IMR-90 (cell line): ENCODE measurements at regions not wholly inside any gene's neighbourhood (a gene's known extent, or its start where the extent isn't known, plus 50 kb on each side); places are given as distances from the start of the nearest gene placed in this dataset.

Experiments
- ATAC-seq: fragments of 200-7000 bp; cut with Tn5 transposase; 2 replicates; pipeline ENCODE4 v1.9.1; 2020; ENCODE audit warnings: low read depth, mild to moderate bottlenecking, moderate library complexity
- BruUV-seq: library from RNA; stranded (reverse); fragments of 400-500 nt; replicated peaks from 2 replicates; lab custom pipeline; 2021; lab: Mats Ljungman, UMichigan
- CTCF ChIA-PET: fragments of 300-600 bp; formaldehyde crosslinking; extraction: SDS; loops from one replicate; lab custom pipeline; 2021; ENCODE audit warnings: antibody characterized with exemption; lab: Yijun Ruan, JAX
- POLR2A ChIA-PET: fragments of 300-600 bp; sonication (Branson Sonifier 250); formaldehyde crosslinking; loops from one replicate; lab custom pipeline; 2022; ENCODE audit warnings: antibody characterized with exemption; ENCODE audit not compliant: unreplicated experiment; lab: Charles Lee
- DNase-seq: peaks from one replicate; pipeline ENCODE4 v3.0.0; 2013
- H2AFZ ChIP-seq: replicated peaks from 2 replicates; pipeline ENCODE3; 2013; ENCODE audit warnings: low read length, mild to moderate bottlenecking; ENCODE audit not compliant: poor library complexity
- H2AK5ac ChIP-seq: 2 replicates; pipeline ENCODE4 v1.6.1; 2013; ENCODE audit warnings: low read depth, low read length, inconsistent platforms
- H2AK9ac ChIP-seq: replicated peaks from 2 replicates; pipeline ENCODE3; 2013; ENCODE audit warnings: mild to moderate bottlenecking, low read depth, low read length, moderate library complexity; ENCODE audit not compliant: poor library complexity
- H2BK120ac ChIP-seq: 2 replicates; pipeline ENCODE4 v1.6.1; 2013; ENCODE audit warnings: low read depth, low read length, inconsistent platforms
- H2BK15ac ChIP-seq: 3 replicates; pipeline ENCODE4 v1.6.1; 2013; ENCODE audit warnings: low read depth, low read length, inconsistent platforms
- H2BK20ac ChIP-seq: 2 replicates; pipeline ENCODE4 v1.6.1; 2013; ENCODE audit warnings: low read depth, mild to moderate bottlenecking, inconsistent platforms, low read length, moderate library complexity
- H2BK5ac ChIP-seq: 2 replicates; pipeline ENCODE4 v1.6.1; 2013; ENCODE audit warnings: mild to moderate bottlenecking, low read depth, low read length, inconsistent platforms; ENCODE audit not compliant: poor library complexity, severe bottlenecking
- H3K14ac ChIP-seq: replicated peaks from 2 replicates; pipeline ENCODE4 v1.6.1; 2013; ENCODE audit warnings: low read depth, low read length, inconsistent platforms
- H3K18ac ChIP-seq: 2 replicates; pipeline ENCODE4 v1.6.1; 2013; ENCODE audit warnings: low read depth, low read length, control low read depth
- H3K23ac ChIP-seq: 2 replicates; pipeline ENCODE4 v1.6.1; 2013; ENCODE audit warnings: low read depth, low read length, inconsistent platforms
- H3K27ac ChIP-seq: 2 replicates; pipeline ENCODE4 v1.5.1; 2013; ENCODE audit warnings: mild to moderate bottlenecking, control low read depth, low read length; ENCODE audit not compliant: insufficient read depth
- H3K27me3 ChIP-seq: 2 replicates; pipeline ENCODE4 v1.6.1; 2013; ENCODE audit warnings: low read length; ENCODE audit not compliant: control insufficient read depth, insufficient read depth
- H3K36me3 ChIP-seq: 2 replicates; pipeline ENCODE4 v1.6.1; 2013; ENCODE audit warnings: low read length, mixed read lengths; ENCODE audit not compliant: control insufficient read depth, insufficient read depth
- H3K4ac ChIP-seq: 2 replicates; pipeline ENCODE4 v1.6.1; 2013; ENCODE audit warnings: low read depth, low read length, inconsistent platforms
- H3K4me1 ChIP-seq: 2 replicates; pipeline ENCODE4 v1.6.1; 2013; ENCODE audit warnings: low read length, mixed read lengths; ENCODE audit not compliant: control insufficient read depth, insufficient read depth
- H3K4me2 ChIP-seq: 2 replicates; pipeline ENCODE4 v1.6.1; 2013; ENCODE audit warnings: low read depth, mild to moderate bottlenecking, control low read depth, low read length, moderate library complexity
- H3K4me3 ChIP-seq: 2 replicates; pipeline ENCODE4 v1.5.1; 2013; ENCODE audit warnings: low read depth, mild to moderate bottlenecking, control low read depth, low read length, moderate library complexity; ENCODE audit not compliant: insufficient read depth
- H3K56ac ChIP-seq: 2 replicates; pipeline ENCODE4 v1.6.1; 2013; ENCODE audit warnings: low read length, inconsistent platforms; ENCODE audit not compliant: insufficient read depth; ENCODE audit errors: extremely low read depth
- H3K79me1 ChIP-seq, 2 experiments: 2 replicates each; pipeline ENCODE4 v1.6.1; 2013; ENCODE audit warnings: low read length in 2 of 2, inconsistent platforms in 1 of 2, low read depth in 1 of 2
- H3K9ac ChIP-seq: 2 replicates; pipeline ENCODE4 v1.6.1; 2013; ENCODE audit warnings: low read depth, low read length, control low read depth
- H3K9me1 ChIP-seq: 2 replicates; pipeline ENCODE4 v1.6.1; 2013; ENCODE audit warnings: low read length, inconsistent platforms; ENCODE audit not compliant: insufficient read depth
- H3K9me3 ChIP-seq: 2 replicates; pipeline ENCODE4 v1.6.1; 2013; ENCODE audit warnings: low read length; ENCODE audit not compliant: control insufficient read depth, insufficient read depth
- H4K20me1 ChIP-seq: 2 replicates; pipeline ENCODE4 v1.6.1; 2013; ENCODE audit warnings: low read length, inconsistent platforms; ENCODE audit not compliant: insufficient read depth
- H4K5ac ChIP-seq: 2 replicates; pipeline ENCODE4 v1.6.1; 2013; ENCODE audit warnings: mild to moderate bottlenecking, low read depth, low read length, control low read depth
- H4K8ac ChIP-seq, 2 experiments: 2 replicates each; pipeline ENCODE4 v1.6.1; 2013; ENCODE audit warnings: low read depth in 2 of 2, low read length in 2 of 2, control low read depth in 1 of 2, inconsistent platforms in 1 of 2
- H4K91ac ChIP-seq: 2 replicates; pipeline ENCODE4 v1.6.1; 2013; ENCODE audit warnings: low read depth, low read length, inconsistent platforms; ENCODE audit not compliant: insufficient read depth
- BHLHE40 ChIP-seq: fragments of 150-350 bp; IDR thresholded peaks from 2 replicates; pipeline ENCODE4 v1.6.1; 2016; ENCODE audit warnings: mild to moderate bottlenecking, low read depth, low read length
- CEBPB ChIP-seq: IDR thresholded peaks from 2 replicates; pipeline ENCODE4 v1.6.1; 2012; ENCODE audit warnings: low read depth, low read length, improper control_type of control experiment
- CHD1 ChIP-seq: IDR thresholded peaks from 2 replicates; pipeline ENCODE4 v1.6.1; 2012; ENCODE audit warnings: low read depth, low read length, improper control_type of control experiment
- CTCF ChIP-seq: conservative IDR thresholded peaks from 2 replicates; pipeline ENCODE4 v1.5.1; 2012; ENCODE audit warnings: mild to moderate bottlenecking, low read depth, low read length, improper control_type of control experiment
- ELK1 ChIP-seq: fragments of 150-350 bp; IDR thresholded peaks from 2 replicates; pipeline ENCODE4 v1.6.1; 2016; ENCODE audit warnings: low read depth, mild to moderate bottlenecking, low read length, moderate library complexity, borderline replicate concordance
- FOS ChIP-seq: fragments of 150-350 bp; IDR thresholded peaks from 2 replicates; pipeline ENCODE4 v1.6.1; 2016; ENCODE audit warnings: low read depth, low read length
- MAFK ChIP-seq: IDR thresholded peaks from 2 replicates; pipeline ENCODE4 v1.6.1; 2012; ENCODE audit warnings: low read depth, low read length, improper control_type of control experiment
- MAZ ChIP-seq: IDR thresholded peaks from 2 replicates; pipeline ENCODE4 v1.6.1; 2012; ENCODE audit warnings: low read depth, mild to moderate bottlenecking, low read length, improper control_type of control experiment, moderate library complexity, borderline replicate concordance
- NFE2L2 ChIP-seq: fragments of 150-350 bp; IDR thresholded peaks from 2 replicates; pipeline ENCODE4 v1.6.1; 2016; ENCODE audit warnings: low read depth, mild to moderate bottlenecking, low read length
- POLR2A ChIP-seq: IDR thresholded peaks from 2 replicates; pipeline ENCODE4 v1.6.1; 2012; ENCODE audit warnings: mild to moderate bottlenecking, low read depth, low read length
- RAD21 ChIP-seq: IDR thresholded peaks from 2 replicates; pipeline ENCODE4 v1.6.1; 2012; ENCODE audit warnings: low read length, improper control_type of control experiment
- RCOR1 ChIP-seq: IDR thresholded peaks from 2 replicates; pipeline ENCODE4 v1.6.1; 2012; ENCODE audit warnings: mild to moderate bottlenecking, low read length, improper control_type of control experiment; ENCODE audit not compliant: insufficient replicate concordance
- RFX5 ChIP-seq: IDR thresholded peaks from 2 replicates; pipeline ENCODE4 v1.8.0; 2012; ENCODE audit warnings: low read depth, mild to moderate bottlenecking, low read length, moderate library complexity
- SMC3 ChIP-seq: fragments of 150-350 bp; IDR thresholded peaks from 2 replicates; pipeline ENCODE4 v1.6.1; 2016; ENCODE audit warnings: low read depth, mild to moderate bottlenecking, antibody characterized with exemption, low read length, moderate library complexity
- USF2 ChIP-seq: fragments of 150-350 bp; IDR thresholded peaks from 2 replicates; pipeline ENCODE4 v1.6.1; 2017; ENCODE audit warnings: mild to moderate bottlenecking, antibody characterized with exemption, low read length, low read depth
- WGBS, 2 experiments: methylation state at CpG; one replicate each; pipeline versions ENCODE4 v1.1.5 to v1.1.7; 2013; ENCODE audit warnings: missing lambda C conversion rate in 2 of 2; ENCODE audit not compliant: insufficient read length in 1 of 2; ENCODE audit errors: extremely low coverage in 2 of 2; 5-methylcytosine and 5-hydroxymethylcytosine counted together
- dilution Hi-C: fragments of 300-500 bp; cut with HindIII; formaldehyde crosslinking; loops from one replicate; pipeline ENCODE4 v1.14.3; 2018; ENCODE audit warnings: low sequenced_read_pairs; ENCODE audit not compliant: unreplicated experiment
- in situ Hi-C: fragments of 300-500 bp; cut with MboI; formaldehyde crosslinking; loops from 3 replicates; pipeline ENCODE4 v1.14.3; 2019; ENCODE audit warnings: low sequenced_read_pairs, inconsistent platforms, mixed read lengths
- intact Hi-C: fragments of 100-400 bp; cut with micrococcal nuclease; formaldehyde crosslinking; loops from 2 replicates; pipeline ENCODE4 v1.10.0; 2022

- no peaks in the 10 kb centered on the region for H3K27me3 ChIP-seq
- H2BK5ac ChIP-seq: no peak overlapping the region
- no peaks in the 10 kb centered on the region for H3K9me3 ChIP-seq
- DNase-seq: no peak
- no peaks in the 10 kb centered on the region for H3K79me1 ChIP-seq
- WGBS, 2 experiments: no CpG with 5 or more reads among the region's 9 CpGs
- H4K91ac ChIP-seq: no peak overlapping the region
- H3K4ac ChIP-seq: no peak overlapping the region
- CTCF ChIA-PET: no interaction called here
- dilution Hi-C loops (no loop called here), in situ Hi-C loops (no loop called here), intact Hi-C loops (no loop called here)
- H2BK15ac ChIP-seq: no peak overlapping the region
- no peak overlapping the region for H4K5ac ChIP-seq
- TF ChIP-seq RCOR1 (no peak), POLR2A (no peak), CHD1 (no peak), MAFK (no peak), SMC3 (no peak), BHLHE40 (no peak), USF2 (no peak), FOS (no peak), CEBPB (no peak), MAZ (no peak), RAD21 (no peak), NFE2L2 (no peak), ELK1 (no peak), RFX5 (no peak), CTCF (no peak)
- H3K4me3 ChIP-seq: no peak overlapping the region
- no peak overlapping the region for H2BK120ac ChIP-seq
- BruUV-seq: no TSS peak
- H3K56ac ChIP-seq: no peak overlapping the region
- H3K9ac ChIP-seq: no peak overlapping the region
- no peak overlapping the region for H3K23ac ChIP-seq
- H2AK9ac ChIP-seq: no peak overlapping the region
- no peaks in the 10 kb centered on the region for H4K20me1 ChIP-seq
- H3K9me1 ChIP-seq: no peaks in the 10 kb centered on the region
- POLR2A ChIA-PET: no interaction called here
- no peak overlapping the region for H3K18ac ChIP-seq
- peaks cover 1% of the 10 kb centered on the region; the same call in 1 of the 2 replicates for H3K4me1 ChIP-seq
- no peak overlapping the region for H3K4me2 ChIP-seq
- H2AFZ ChIP-seq: no peak overlapping the region
- H2BK20ac ChIP-seq: no peak overlapping the region
- H3K27ac ChIP-seq: no peak overlapping the region
- H2AK5ac ChIP-seq: no peak overlapping the region
- no peak overlapping the region for H4K8ac ChIP-seq
- ATAC-seq: no peak
- H3K36me3 ChIP-seq: no peaks in the 10 kb centered on the region
- no peak overlapping the region for H3K14ac ChIP-seq
These were observed 676.0 kb downstream of the SLC16A7 start for GRCh38 chr12:60271816-60272215.
